Left lung (tissue), 4 donors: ENCODE measurements at regions not wholly inside any gene's neighbourhood (a gene's known extent, or its start where the extent isn't known, plus 50 kb on each side); places are given as distances from the start of the nearest gene placed in this dataset.
"Not testable (repeated sequence)": the region's sequence is repeated elsewhere in the genome, so short reads cannot be mapped to it uniquely, and the experiment has no call there.

Experiments
- ATAC-seq: fragments of 200-7000 bp; cut with Tn5 transposase; one replicate; pipeline ENCODE4 v1.9.1; 2020; ENCODE audit warnings: moderate library complexity
- DNase-seq, 4 donors: peaks; one replicate each; pipeline ENCODE4 v3.0.0-alpha.2; 2013 to 2020
- H3K27ac ChIP-seq, 2 donors: fragments of 200-600 bp; sonication (generic) in 1 of 2; one replicate each; pipeline versions ENCODE4 v1.5.0 to v1.8.0; 2020 to 2021
- H3K27me3 ChIP-seq, 2 donors: fragments of 200-600 bp; sonication (generic) in 1 of 2; one replicate each; pipeline versions ENCODE4 v1.5.0 to v1.8.0; 2020 to 2021
- H3K36me3 ChIP-seq, 2 donors: fragments of 200-600 bp; sonication (generic) in 1 of 2; one replicate each; pipeline versions ENCODE4 v1.5.0 to v1.8.0; 2020 to 2021
- H3K4me1 ChIP-seq, 2 donors: fragments of 200-600 bp; one replicate each; pipeline ENCODE4 v1.8.0; 2021
- H3K4me3 ChIP-seq, 2 donors: fragments of 200-600 bp; sonication (generic) in 1 of 2; one replicate each; pipeline versions ENCODE4 v1.5.0 to v1.8.0; 2020 to 2021; ENCODE audit warnings: mild to moderate bottlenecking in 1 of 2
- H3K9me3 ChIP-seq, 2 donors: fragments of 200-600 bp; sonication (generic) in 1 of 2; one replicate each; pipeline versions ENCODE4 v1.5.0 to v1.8.0; 2020 to 2021
- intact Hi-C, 2 donors: fragments of 100-400 bp; cut with DNase I; formaldehyde crosslinking; loops; one replicate each; pipeline versions ENCODE4 v1.11.2 to v1.14.2; 2022
- TF ChIP-seq, protein P1 (sequence below), 2 donors: fragments of 200-600 bp; sonication (generic) in 1 of 2; IDR thresholded peaks; one replicate each; pipeline versions ENCODE4 v1.5.0 to v1.8.0; 2021; ENCODE audit warnings: antibody characterized with exemption in 2 of 2
- donor health status: DM: no; HTN: yes; CAD: no.
- donor health status: DM: no; HTN: no; CAD: no.

DNA sequence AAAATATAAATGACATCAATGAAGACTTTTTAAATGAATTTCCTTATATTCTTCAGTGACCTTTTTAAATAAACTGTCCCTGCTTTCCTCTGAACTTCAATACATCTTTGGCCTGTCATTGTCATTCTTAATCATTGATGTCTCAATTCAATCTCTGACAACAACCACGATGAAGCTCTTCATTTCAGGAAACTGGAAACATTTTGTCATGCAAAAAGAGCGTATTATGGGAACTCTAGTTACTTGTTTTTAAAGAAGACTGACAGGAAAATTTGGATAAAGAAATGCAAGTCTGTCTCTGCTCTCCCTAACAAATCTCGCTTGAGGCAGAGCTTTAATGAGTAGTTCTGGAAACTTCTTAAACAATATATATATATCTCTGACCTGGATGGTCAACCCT, 535.8 kb upstream of the ADGRL2 start:
- DNase-seq (no peak), ATAC-seq (no peak)
- intact Hi-C loops = no loop called here
- Histone ChIP-seq H3K4me1 (no peaks in the 10 kb centered on the region), H3K27me3 (no peaks in the 10 kb centered on the region), H3K36me3 (no peaks in the 10 kb centered on the region), H3K9me3 (no peaks in the 10 kb centered on the region), H3K4me3 (no peak overlapping the region), H3K27ac (no peak overlapping the region)
- TF ChIP-seq, protein P1, sequence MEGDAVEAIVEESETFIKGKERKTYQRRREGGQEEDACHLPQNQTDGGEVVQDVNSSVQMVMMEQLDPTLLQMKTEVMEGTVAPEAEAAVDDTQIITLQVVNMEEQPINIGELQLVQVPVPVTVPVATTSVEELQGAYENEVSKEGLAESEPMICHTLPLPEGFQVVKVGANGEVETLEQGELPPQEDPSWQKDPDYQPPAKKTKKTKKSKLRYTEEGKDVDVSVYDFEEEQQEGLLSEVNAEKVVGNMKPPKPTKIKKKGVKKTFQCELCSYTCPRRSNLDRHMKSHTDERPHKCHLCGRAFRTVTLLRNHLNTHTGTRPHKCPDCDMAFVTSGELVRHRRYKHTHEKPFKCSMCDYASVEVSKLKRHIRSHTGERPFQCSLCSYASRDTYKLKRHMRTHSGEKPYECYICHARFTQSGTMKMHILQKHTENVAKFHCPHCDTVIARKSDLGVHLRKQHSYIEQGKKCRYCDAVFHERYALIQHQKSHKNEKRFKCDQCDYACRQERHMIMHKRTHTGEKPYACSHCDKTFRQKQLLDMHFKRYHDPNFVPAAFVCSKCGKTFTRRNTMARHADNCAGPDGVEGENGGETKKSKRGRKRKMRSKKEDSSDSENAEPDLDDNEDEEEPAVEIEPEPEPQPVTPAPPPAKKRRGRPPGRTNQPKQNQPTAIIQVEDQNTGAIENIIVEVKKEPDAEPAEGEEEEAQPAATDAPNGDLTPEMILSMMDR (IDR thresholded peaks at IDR 0.05) = no peak

DNA sequence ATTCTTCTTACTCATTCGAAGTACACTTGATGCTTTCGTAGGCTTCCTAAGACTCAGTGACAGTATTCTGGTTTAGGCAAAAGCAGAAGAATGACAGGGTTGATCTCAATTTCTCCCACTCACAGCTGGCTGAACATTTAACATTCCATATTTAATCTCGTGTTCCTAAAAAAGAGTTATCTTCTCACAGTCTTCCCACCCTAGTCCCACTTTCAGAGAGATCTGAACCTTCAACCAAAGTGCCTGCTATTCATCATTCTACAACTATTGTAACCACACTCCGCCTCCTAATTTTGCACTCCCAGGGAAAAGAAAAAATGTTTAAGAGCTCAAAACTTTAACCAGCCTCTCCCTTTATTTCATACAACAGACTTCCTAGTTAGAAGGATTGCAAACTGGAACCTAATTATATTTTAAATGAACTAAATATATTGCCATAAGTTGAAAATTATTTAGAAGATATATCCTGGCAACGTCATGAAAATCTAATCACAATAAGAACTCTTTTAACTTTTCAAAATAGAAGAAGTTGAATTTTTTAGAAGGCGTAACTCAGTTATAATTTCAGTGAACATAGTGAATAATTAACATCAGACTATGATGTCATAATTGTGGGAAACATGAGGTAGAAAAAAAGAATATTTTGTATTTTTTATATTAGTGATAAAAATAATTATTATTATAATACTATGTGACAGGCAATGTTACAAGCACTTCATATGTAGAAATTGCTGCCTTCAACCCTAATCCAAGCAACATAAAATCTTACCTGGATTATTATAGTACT, 540.9 kb upstream of the ADGRL2 start:
- no peak overlapping the region for H3K4me3 ChIP-seq
- no peak for ATAC-seq
- H3K4me1 ChIP-seq = no peaks in the 10 kb centered on the region
- intact Hi-C loops = no loop called here
- H3K9me3 ChIP-seq = no peaks in the 10 kb centered on the region
- no peak for DNase-seq
- no peak overlapping the region for H3K27ac ChIP-seq
- TF ChIP-seq, protein P1 (IDR thresholded peaks at IDR 0.05) = no peak
- H3K27me3 ChIP-seq = no peaks in the 10 kb centered on the region
- H3K36me3 ChIP-seq = no peaks in the 10 kb centered on the region

DNA sequence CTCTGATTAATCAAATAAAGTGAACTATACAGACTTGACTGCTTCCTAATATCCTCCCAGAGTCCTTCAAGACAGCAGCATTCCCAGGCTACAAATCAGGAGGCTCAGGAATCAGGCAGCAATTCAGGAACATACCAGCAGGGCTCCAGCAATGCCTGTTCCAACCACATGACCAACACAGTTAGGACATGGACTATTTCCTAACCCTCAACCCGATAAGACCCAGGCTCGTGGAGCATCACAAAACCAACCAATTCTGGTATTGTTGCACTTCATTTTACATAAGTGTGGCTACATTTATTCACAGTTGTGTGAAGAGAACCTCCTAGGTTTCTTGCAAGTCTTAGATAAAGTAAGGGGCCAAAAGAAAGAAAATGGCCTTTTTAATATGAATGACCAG, 546.2 kb upstream of the ADGRL2 start:
- H3K9me3 ChIP-seq = no peaks in the 10 kb centered on the region
- no peak for ATAC-seq
- TF ChIP-seq, protein P1 (IDR thresholded peaks at IDR 0.05) = no peak
- no peaks in the 10 kb centered on the region for H3K27me3 ChIP-seq
- no peaks in the 10 kb centered on the region for H3K4me1 ChIP-seq
- no peaks in the 10 kb centered on the region for H3K36me3 ChIP-seq
- H3K4me3 ChIP-seq = no peak overlapping the region
- H3K27ac ChIP-seq = no peak overlapping the region
- no peak for DNase-seq
- intact Hi-C loops = no loop called here

DNA sequence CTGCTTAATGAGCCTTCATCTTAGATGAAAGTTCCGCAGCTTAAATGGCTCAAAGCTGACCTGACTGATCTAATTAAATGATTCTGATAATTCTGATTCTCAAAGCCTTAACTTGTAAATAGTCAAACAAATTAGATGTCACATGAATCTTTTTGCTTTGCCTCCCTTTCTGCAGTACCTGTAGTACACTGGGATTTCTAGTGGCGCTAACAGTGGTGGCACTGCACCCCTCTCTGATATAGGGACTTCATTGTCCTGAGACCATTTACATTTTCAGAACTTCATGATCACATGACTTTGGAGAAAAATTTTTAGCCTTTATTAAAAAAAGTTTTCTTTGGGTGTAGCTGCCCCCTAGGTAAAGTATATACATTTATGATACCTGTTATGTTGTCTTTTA, 546.7 kb upstream of the ADGRL2 start:
- intact Hi-C loops = no loop called here
- H3K9me3 ChIP-seq = no peaks in the 10 kb centered on the region
- ATAC-seq = no peak

DNA sequence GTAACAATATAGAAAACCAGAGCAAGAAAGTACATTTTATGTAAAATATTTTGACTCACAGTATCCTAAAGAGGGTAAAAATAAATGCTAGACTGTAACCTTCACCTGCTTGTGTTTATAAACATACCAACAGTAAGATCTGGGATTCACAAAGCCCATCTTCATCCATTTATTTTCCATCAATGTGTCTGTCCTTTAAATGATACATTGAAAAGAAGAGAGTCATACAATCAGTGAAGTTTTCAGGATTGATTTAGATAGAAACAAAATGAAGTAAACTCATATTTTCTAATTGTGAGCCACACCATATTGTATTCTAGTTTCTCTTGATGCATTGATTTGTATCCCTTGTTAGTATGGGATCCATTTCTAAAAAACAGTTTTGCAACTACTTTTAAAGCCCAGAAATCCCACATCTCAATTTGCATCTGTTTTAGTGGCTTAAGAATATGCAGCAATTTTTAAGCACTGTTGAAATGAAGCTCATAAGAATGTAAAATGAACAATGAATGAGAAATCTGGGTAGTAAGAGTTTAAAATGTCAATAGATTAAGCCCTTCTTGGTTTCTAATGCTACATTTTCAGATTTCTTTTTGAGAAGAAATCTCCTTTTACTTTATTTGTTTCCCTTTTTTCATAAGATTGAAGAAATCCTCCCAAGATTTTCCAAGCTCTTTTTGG, 548.1 kb upstream of the ADGRL2 start:
- intact Hi-C loops = no loop called here
- ATAC-seq (no peak), DNase-seq (no peak)
- H3K4me3 ChIP-seq = no peak overlapping the region
- no peaks in the 10 kb centered on the region for H3K36me3 ChIP-seq
- no peaks in the 10 kb centered on the region for H3K27me3 ChIP-seq
- TF ChIP-seq, protein P1 (IDR thresholded peaks at IDR 0.05) = no peak
- no peak overlapping the region for H3K27ac ChIP-seq
- no peaks in the 10 kb centered on the region for H3K9me3 ChIP-seq
- H3K4me1 ChIP-seq = no peaks in the 10 kb centered on the region

More for the DNA sequence above, 546.7 kb upstream of the ADGRL2 start:
- no peak overlapping the region for H3K4me3 ChIP-seq
- H3K27me3 ChIP-seq = no peaks in the 10 kb centered on the region
- H3K4me1 ChIP-seq = no peaks in the 10 kb centered on the region
- no peak overlapping the region for H3K27ac ChIP-seq
- no peak for DNase-seq
- TF ChIP-seq, protein P1 (IDR thresholded peaks at IDR 0.05) = no peak
- H3K36me3 ChIP-seq = no peaks in the 10 kb centered on the region

DNA sequence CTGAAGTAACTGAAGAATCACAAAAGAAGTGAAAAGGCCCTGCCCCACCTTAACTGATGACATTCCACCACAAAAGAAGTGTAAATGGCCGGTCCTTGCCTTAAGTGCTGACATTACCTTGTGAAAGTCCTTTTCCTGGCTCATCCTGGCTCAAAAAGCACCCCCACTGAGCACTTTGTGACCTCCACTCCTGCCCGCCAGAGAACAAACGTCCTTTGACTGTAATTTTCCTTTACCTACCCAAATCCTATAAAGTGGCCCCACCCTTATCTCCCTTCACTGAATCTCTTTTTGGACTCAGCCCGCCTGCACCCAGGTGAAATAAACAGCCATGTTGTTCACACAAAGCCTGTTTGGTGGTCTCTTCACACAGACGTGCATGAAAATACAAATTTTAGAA, 549.9 kb upstream of the ADGRL2 start:
- H3K9me3 ChIP-seq, ATAC-seq, DNase-seq, H3K27me3 ChIP-seq, H3K36me3 ChIP-seq, H3K4me3 ChIP-seq, intact Hi-C loops, H3K27ac ChIP-seq, H3K4me1 ChIP-seq: not testable (repeated sequence)

DNA sequence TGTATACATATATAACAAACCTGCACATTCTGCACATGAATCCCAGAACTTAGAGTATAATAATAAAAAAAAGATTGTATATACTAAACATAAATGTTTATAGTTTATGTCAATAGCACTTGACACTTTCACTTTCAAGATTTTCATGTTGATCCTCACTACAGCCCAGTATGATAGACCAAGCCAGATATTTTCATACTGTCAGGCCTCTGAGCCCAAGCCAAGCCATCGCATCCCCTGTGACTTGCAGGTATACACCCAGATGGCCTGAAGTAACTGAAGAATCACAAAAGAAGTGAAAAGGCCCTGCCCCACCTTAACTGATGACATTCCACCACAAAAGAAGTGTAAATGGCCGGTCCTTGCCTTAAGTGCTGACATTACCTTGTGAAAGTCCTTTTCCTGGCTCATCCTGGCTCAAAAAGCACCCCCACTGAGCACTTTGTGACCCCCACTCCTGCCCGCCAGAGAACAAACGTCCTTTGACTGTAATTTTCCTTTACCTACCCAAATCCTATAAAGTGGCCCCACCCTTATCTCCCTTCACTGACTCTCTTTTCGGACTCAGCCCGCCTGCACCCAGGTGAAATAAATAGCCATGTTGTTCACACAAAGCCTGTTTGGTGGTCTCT, 555.5 kb upstream of the ADGRL2 start:
- H3K4me3 ChIP-seq, intact Hi-C loops: not testable (repeated sequence)

DNA sequence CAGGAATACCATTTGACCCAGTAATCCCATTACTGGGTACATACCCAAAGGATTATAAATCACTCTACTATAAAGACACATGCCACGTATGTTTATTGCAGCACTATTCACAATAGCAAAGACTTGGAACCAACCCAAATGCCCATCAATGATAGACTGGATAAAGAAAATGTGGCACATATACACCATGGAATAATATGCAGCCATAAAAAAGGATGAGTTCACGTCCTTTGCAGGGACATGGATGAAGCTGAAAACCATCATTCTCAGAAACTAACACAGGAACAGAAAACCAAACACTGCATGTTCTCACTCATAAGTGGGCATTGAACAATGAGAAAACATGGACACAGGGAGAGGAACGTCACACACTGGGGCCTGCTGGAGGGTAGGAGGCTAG, 556.1 kb upstream of the ADGRL2 start:
- H3K4me3 ChIP-seq, ATAC-seq, H3K27ac ChIP-seq, DNase-seq, H3K36me3 ChIP-seq, H3K4me1 ChIP-seq, intact Hi-C loops, H3K27me3 ChIP-seq, H3K9me3 ChIP-seq: not testable (repeated sequence)

More for the DNA sequence above, 555.5 kb upstream of the ADGRL2 start:
- not testable (repeated sequence) for ATAC-seq, H3K9me3 ChIP-seq, H3K36me3 ChIP-seq, H3K27me3 ChIP-seq, DNase-seq, H3K27ac ChIP-seq, H3K4me1 ChIP-seq
